WERI-Rb-1 (cell line): ENCODE measurements at regions not wholly inside any gene's neighbourhood (a gene's known extent, or its start where the extent isn't known, plus 50 kb on each side); places are given as distances from the start of the nearest gene placed in this dataset.
"Not testable (repeated sequence)": the region's sequence is repeated elsewhere in the genome, so short reads cannot be mapped to it uniquely, and the experiment has no call there.

ENCODE experiments used
- DNase-seq: peaks from one replicate; pipeline ENCODE4 v3.0.0-alpha.2; 2020
- H3K27ac ChIP-seq: fragments of 250-450 bp; sonication (Bioruptor Pico); 2 replicates; pipeline ENCODE4 v1.5.1; 2020; ENCODE audit warnings: mild to moderate bottlenecking, moderate library complexity
- H3K27me3 ChIP-seq: fragments of 250-450 bp; sonication (Bioruptor Pico); 2 replicates; pipeline ENCODE4 v1.5.1; 2021; ENCODE audit warnings: mild to moderate bottlenecking, low read depth, moderate library complexity; ENCODE audit not compliant: insufficient read depth, severe bottlenecking
- H3K36me3 ChIP-seq: fragments of 250-450 bp; sonication (Bioruptor Pico); 2 replicates; pipeline ENCODE4 v1.5.1; 2020; ENCODE audit warnings: mild to moderate bottlenecking, moderate library complexity
- H3K4me3 ChIP-seq: 2 replicates; pipeline ENCODE4 v1.5.1; 2011; ENCODE audit warnings: low read depth, mild to moderate bottlenecking, control low read depth, low read length
- H3K9me3 ChIP-seq: fragments of 250-450 bp; sonication (Bioruptor Pico); 2 replicates; pipeline ENCODE4 v1.5.1; 2021; ENCODE audit warnings: mild to moderate bottlenecking, moderate library complexity; ENCODE audit not compliant: severe bottlenecking
- TF ChIP-seq, protein P1 (sequence below): IDR thresholded peaks from 2 replicates; pipeline ENCODE4 v1.5.1; 2011; ENCODE audit warnings: low read depth, mild to moderate bottlenecking, control low read depth, inconsistent platforms, low read length

DNA sequence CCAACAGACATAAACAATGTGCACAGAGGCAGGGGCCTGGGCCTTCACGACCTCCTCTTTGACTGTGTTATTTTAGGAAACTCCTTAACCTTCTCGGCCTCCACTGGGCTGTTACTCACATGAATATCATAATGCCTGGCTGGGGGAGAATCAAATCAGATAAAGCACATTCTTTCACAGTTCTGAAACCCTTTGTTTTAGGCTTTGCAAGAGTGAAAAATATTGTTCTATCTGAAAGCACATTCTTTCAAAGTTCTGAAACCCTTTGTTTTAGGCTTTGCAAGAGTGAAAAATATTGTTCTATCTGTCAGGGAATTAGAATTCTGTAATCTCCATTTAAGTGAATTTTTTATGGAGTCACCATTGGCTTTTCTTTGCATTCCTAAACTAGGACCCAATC lies 50.7 kb upstream of the SYNDIG1 start:
- Histone ChIP-seq H3K9me3 (peaks cover 6% of the 10 kb centered on the region), H3K36me3 (no peaks in the 10 kb centered on the region)
- TF ChIP-seq, protein P1, sequence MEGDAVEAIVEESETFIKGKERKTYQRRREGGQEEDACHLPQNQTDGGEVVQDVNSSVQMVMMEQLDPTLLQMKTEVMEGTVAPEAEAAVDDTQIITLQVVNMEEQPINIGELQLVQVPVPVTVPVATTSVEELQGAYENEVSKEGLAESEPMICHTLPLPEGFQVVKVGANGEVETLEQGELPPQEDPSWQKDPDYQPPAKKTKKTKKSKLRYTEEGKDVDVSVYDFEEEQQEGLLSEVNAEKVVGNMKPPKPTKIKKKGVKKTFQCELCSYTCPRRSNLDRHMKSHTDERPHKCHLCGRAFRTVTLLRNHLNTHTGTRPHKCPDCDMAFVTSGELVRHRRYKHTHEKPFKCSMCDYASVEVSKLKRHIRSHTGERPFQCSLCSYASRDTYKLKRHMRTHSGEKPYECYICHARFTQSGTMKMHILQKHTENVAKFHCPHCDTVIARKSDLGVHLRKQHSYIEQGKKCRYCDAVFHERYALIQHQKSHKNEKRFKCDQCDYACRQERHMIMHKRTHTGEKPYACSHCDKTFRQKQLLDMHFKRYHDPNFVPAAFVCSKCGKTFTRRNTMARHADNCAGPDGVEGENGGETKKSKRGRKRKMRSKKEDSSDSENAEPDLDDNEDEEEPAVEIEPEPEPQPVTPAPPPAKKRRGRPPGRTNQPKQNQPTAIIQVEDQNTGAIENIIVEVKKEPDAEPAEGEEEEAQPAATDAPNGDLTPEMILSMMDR = no peak

DNA sequence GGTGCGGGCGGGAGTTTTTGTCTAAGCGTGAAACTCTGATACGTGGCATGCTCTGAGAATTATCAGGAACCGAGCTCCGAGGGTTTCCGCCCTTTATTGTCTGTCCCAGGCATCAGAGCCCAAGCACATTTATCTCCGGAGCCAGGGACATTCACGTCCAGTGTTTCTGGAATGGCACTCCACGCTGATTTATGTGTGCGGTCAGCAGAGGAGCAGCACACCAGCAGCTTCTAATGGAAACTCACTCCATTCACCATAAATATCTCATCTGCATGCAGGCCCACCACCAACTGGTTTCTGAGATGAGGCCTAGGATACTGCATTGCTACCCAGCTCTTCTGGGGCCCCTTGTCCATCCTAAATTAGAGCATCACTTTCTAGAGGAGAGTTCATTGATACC lies 51.9 kb upstream of the SYNDIG1 start:
- Histone ChIP-seq H3K27ac (no peak overlapping the region), H3K4me3 (no peak overlapping the region), H3K36me3 (no peaks in the 10 kb centered on the region), H3K9me3 (peaks cover 6% of the 10 kb centered on the region), H3K27me3 (no peaks in the 10 kb centered on the region)
- TF ChIP-seq, protein P1 = no peak
- DNase-seq = no peak

More for the DNA sequence above, 50.7 kb upstream of the SYNDIG1 start:
- H3K27me3 ChIP-seq = no peaks in the 10 kb centered on the region
- no peak for DNase-seq
- no peak overlapping the region for H3K27ac ChIP-seq
- no peak overlapping the region for H3K4me3 ChIP-seq

DNA sequence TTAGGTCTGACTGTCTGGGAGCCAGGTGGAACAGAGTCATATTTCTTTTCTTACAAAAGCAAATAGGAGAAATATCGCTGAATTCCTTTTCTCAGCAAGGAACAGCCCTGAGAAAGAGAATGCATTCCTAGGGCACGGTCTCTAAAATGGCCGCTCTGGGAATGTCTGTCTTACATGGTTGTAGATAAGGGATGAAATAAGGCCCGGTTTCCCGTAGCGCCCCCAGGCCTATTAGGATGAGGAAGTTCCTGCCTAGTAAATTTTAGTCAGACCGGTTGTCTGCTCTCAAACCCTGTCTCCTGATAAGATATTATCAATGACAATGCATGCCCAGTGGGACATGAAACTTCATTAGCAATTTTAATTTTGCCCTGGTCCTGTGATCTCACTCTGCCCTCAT lies 54.0 kb upstream of the SYNDIG1 start:
- not testable (repeated sequence) for H3K27ac ChIP-seq, H3K4me3 ChIP-seq, DNase-seq, H3K36me3 ChIP-seq, H3K27me3 ChIP-seq, H3K9me3 ChIP-seq

DNA sequence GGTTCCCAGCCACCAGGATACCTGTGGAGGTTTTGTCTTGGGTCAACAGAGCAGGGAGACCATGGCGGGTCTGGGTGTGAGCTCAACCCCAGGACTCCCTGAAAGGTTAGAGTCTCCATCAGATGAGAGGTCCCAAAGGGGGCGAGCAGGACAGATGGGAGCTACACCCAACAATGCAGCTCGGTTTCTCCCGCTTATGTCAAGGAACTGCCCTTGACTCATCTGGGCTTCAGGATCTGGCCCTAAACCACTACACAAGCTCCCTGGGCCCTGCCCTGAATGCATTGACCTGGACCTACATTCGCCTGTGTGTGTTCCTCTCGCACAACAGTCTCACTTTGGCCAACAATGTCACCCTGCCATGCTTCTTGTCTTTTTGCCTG lies 57.6 kb upstream of the SYNDIG1 start:
- Histone ChIP-seq H3K27ac (no peak overlapping the region), H3K9me3 (peaks cover 6% of the 10 kb centered on the region), H3K27me3 (no peaks in the 10 kb centered on the region), H3K36me3 (no peaks in the 10 kb centered on the region), H3K4me3 (no peak overlapping the region)
- TF ChIP-seq, protein P1 = no peak
- no peak for DNase-seq

DNA sequence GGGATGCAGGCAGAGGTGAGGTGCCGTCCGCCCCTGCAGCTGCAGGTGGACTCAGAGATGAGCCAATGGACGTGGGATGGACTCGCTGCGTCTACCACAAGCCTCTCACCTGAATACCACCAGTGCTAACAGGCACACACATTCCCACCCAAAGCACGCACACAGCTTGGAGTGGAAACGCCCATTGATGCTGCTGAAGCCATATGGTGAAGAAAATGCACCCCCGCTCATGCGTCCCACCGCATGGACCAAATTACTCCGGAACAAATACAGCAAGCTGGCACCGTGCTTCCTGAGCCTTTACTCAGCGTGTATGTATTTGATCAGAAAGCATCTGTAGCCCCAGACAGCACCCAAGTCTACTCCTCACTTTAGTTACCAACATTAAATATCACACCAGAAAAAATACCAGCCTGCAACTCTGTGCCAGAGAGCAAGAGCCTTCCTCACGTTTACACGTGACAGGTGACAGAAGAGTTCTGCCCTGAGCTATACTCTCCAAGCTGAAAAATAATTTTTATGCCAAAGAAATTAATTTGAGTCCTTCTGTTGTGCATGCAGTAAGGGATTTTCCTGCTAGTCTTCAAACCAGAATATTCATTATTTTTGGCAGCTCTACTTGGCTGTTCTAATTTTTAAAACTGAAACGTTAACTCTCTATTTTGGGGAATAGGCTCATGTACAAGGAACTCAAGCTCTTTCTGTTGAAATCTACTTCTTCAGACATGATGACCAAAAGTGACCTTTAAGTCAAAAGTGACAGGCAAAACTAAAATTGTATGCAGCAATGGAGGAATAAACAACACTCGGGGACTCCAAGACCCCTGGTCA lies 58.2 kb upstream of the SYNDIG1 start:
- no peaks in the 10 kb centered on the region for H3K36me3 ChIP-seq

DNA sequence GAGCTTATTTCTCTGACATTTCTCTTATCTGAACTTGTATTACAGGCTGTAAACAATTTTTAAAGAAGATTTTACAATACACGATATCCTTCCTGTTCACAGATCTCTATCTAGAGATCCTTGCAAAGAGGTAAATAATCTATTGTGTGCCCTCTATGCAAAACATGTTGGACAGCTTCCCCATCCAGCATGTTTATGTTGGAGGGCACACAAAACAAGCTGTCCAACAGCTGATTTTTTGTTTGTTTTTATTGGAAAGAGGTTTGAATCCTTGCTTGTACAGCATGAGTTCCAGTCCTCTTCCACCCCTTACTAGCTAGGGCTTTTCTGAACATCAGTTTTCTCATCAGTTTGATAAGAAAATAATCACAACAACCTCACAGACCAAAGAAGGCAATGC lies 62.3 kb upstream of the SYNDIG1 start:
- Histone ChIP-seq H3K9me3 (no peaks in the 10 kb centered on the region), H3K36me3 (no peaks in the 10 kb centered on the region), H3K4me3 (no peak overlapping the region), H3K27ac (no peak overlapping the region), H3K27me3 (no peaks in the 10 kb centered on the region)
- TF ChIP-seq, protein P1 = no peak
- no peak for DNase-seq

More for the DNA sequence above, 58.2 kb upstream of the SYNDIG1 start:
- Histone ChIP-seq H3K4me3 (no peak overlapping the region), H3K27me3 (no peaks in the 10 kb centered on the region), H3K27ac (no peak overlapping the region), H3K9me3 (peaks cover 6% of the 10 kb centered on the region)
- DNase-seq = no peak
- TF ChIP-seq, protein P1 = no peak
